ENCODE measurements at regions not wholly inside any gene's neighbourhood (a gene's known extent, or its start where the extent isn't known, plus 50 kb on each side); places are given as distances from the start of the nearest gene placed in this dataset.

GRCh38 chr13:30133996-30134395, 173.4 kb downstream of the KATNAL1 start:
- 31 to 52% methylated on average over 7 of the region's 7 CpGs for WGBS, 2 donors
- DNase-seq (ENCODE audit: low spot score in 2 of 2): no peak
- Histone ChIP-seq H3K27me3 (no peaks in the 10 kb centered on the region), H3K4me1 (peaks cover 0 to 38% (median 4%) of the 10 kb centered on the region in 4 donors), H3K4me3 (no peak overlapping the region), H3K27ac (peak overlapping the region in 2 of 4 donors; percentile 66 to 72), H3K36me3 (no peaks in the 10 kb centered on the region), H3K9me3 (no peaks in the 10 kb centered on the region)
- TF ChIP-seq EP300 (IDR thresholded peaks at IDR 0.05) (no peak), POLR2A (IDR thresholded peaks at IDR 0.05) (no peak)
- TF ChIP-seq, protein P1, sequence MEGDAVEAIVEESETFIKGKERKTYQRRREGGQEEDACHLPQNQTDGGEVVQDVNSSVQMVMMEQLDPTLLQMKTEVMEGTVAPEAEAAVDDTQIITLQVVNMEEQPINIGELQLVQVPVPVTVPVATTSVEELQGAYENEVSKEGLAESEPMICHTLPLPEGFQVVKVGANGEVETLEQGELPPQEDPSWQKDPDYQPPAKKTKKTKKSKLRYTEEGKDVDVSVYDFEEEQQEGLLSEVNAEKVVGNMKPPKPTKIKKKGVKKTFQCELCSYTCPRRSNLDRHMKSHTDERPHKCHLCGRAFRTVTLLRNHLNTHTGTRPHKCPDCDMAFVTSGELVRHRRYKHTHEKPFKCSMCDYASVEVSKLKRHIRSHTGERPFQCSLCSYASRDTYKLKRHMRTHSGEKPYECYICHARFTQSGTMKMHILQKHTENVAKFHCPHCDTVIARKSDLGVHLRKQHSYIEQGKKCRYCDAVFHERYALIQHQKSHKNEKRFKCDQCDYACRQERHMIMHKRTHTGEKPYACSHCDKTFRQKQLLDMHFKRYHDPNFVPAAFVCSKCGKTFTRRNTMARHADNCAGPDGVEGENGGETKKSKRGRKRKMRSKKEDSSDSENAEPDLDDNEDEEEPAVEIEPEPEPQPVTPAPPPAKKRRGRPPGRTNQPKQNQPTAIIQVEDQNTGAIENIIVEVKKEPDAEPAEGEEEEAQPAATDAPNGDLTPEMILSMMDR (IDR thresholded peaks at IDR 0.05): no peak

GRCh38 chr13:30133554-30133912, 173.8 kb downstream of the KATNAL1 start:
- Histone ChIP-seq H3K36me3 (no peaks in the 10 kb centered on the region), H3K27ac (peak overlapping the region in 3 of 4 donors; percentile 3 to 72 (median 66)), H3K27me3 (no peaks in the 10 kb centered on the region), H3K4me1 (peaks cover 0 to 36% (median 4%) of the 10 kb centered on the region in 4 donors), H3K4me3 (no peak overlapping the region), H3K9me3 (no peaks in the 10 kb centered on the region)
- no peak for DNase-seq (ENCODE audit: low spot score in 2 of 2)
- 90 to 93% methylated on average over 12 to 13 of the region's 13 CpGs for WGBS, 2 donors
- TF ChIP-seq, protein P1 (IDR thresholded peaks at IDR 0.05): no peak
- no peak for TF ChIP-seq EP300 (IDR thresholded peaks at IDR 0.05)
- TF ChIP-seq POLR2A (IDR thresholded peaks at IDR 0.05): no peak

DNA sequence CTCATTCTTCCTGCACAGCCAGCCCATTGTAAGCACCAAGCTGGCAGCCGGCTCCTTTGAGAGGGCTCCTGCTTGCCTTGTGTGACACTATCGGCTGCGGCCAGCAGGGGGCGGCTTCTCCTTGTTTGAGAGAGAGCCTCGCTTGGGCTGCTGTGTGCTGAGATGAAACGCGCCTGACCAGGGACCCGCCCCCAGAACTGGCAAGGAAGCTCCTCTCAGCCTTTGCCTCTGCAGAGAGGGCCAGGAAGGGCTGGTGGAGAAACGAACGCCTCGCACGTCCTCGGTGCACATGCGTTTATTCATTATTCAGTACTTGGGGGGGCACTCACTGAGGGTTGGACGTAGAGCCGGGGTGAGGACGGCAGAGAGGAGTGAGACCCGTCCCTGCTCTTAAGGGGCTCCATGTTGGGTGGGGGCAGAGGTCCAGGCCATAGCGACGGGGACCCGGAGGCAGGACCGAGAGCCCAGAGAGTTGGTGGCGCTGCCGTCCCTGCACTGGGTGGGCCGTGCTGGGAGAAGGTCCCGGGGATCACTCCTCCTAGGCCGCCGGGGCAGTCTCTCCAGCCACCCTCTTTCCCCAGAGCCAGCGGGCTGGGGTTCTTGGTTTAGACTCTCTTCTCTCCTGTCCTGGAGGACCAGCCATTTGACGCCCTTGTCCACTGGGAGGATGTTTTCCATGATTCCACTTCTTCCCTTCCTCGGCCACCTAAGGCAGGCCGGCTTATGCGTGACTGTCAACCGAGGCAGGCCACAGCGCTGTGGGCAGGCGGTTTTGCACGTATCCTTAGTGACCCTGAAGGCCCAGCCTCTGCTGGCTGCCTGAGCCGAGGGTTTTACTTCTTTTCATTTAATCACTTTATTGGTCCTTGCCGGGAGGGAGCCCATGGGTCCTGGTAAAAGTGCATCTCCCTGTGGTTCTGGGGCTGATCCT, 174.5 kb downstream of the KATNAL1 start:
- H3K4me3 ChIP-seq: no peak overlapping the region
- H3K9me3 ChIP-seq: no peaks in the 10 kb centered on the region
- no peaks in the 10 kb centered on the region for H3K27me3 ChIP-seq
- no peaks in the 10 kb centered on the region for H3K36me3 ChIP-seq
- peaks cover 0 to 30% (median 4%) of the 10 kb centered on the region in 4 donors for H3K4me1 ChIP-seq
- TF ChIP-seq EP300 (IDR thresholded peaks at IDR 0.05) (peak in 1 of 2 donors; percentile 57), POLR2A (IDR thresholded peaks at IDR 0.05) (no peak)
- TF ChIP-seq, protein P1 (IDR thresholded peaks at IDR 0.05): peak; percentile 88 to 95 (median 92)
- DNase-seq (ENCODE audit: low spot score in 2 of 2): peak; percentile 99 to 100
- 48 to 51% methylated on average over 36 to 39 of the region's 39 CpGs for WGBS, 2 donors
- H3K27ac ChIP-seq: peak overlapping the region in 3 of 4 donors; percentile 3 to 72 (median 66)

GRCh38 chr13:30129411-30129810, 177.9 kb downstream of the KATNAL1 start:
- no peaks in the 10 kb centered on the region for H3K27me3 ChIP-seq
- WGBS, 2 donors: 79 to 94% methylated on average over 2 of the region's 2 CpGs
- no peaks in the 10 kb centered on the region for H3K9me3 ChIP-seq
- no peak for DNase-seq (ENCODE audit: low spot score in 2 of 2)
- no peak overlapping the region for H3K27ac ChIP-seq
- TF ChIP-seq POLR2A (IDR thresholded peaks at IDR 0.05) (no peak), EP300 (IDR thresholded peaks at IDR 0.05) (no peak)
- TF ChIP-seq, protein P1 (IDR thresholded peaks at IDR 0.05): no peak
- peaks cover 0 to 51% (median 13%) of the 10 kb centered on the region in 4 donors for H3K4me1 ChIP-seq
- no peaks in the 10 kb centered on the region for H3K36me3 ChIP-seq
- no peak overlapping the region for H3K4me3 ChIP-seq

GRCh38 chr13:30128591-30128990, 178.8 kb downstream of the KATNAL1 start:
- DNase-seq (ENCODE audit: low spot score in 2 of 2): no peak
- H3K4me3 ChIP-seq: no peak overlapping the region
- no peaks in the 10 kb centered on the region for H3K9me3 ChIP-seq
- no peak overlapping the region for H3K27ac ChIP-seq
- 84 to 89% methylated on average over 2 of the region's 2 CpGs for WGBS, 2 donors
- no peaks in the 10 kb centered on the region for H3K36me3 ChIP-seq
- H3K27me3 ChIP-seq: no peaks in the 10 kb centered on the region
- TF ChIP-seq EP300 (IDR thresholded peaks at IDR 0.05) (no peak), POLR2A (IDR thresholded peaks at IDR 0.05) (no peak)
- TF ChIP-seq, protein P1 (IDR thresholded peaks at IDR 0.05): no peak
- H3K4me1 ChIP-seq: peaks cover 0 to 43% (median 9%) of the 10 kb centered on the region in 4 donors

Measured in tibial nerve (tissue), 4 donors.